ENCODE measurements at regions not wholly inside any gene's neighbourhood (a gene's known extent, or its start where the extent isn't known, plus 50 kb on each side); places are given as distances from the start of the nearest gene placed in this dataset.

DNA sequence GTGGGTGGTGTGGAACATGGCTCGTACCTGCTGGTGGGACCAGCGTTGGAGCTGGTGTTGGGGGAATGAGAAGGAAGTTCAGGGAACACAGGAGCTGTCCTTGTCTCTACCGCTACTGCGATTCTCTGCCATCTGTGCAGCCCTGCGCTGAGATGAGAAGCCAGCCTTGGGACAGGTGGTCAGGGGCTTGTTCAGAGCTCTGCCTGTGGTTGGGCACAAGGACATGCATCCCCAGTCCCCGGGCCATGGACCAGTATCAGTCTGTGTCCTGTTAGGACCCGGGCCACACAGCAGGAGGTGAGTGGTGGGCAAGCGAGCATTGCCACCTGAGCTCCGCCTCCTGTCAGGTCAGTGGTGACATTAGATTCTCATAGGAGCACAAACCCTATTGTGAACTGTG is 164.4 kb downstream of the TSN start:
- H3K36me3 ChIP-seq (replicated peaks; ENCODE audit: low read depth, low read length): no peaks in the 10 kb centered on the region
- H3K27me3 ChIP-seq (ENCODE audit: low read depth, low read length): no peaks in the 10 kb centered on the region
- no peak overlapping the region for H3K4me3 ChIP-seq (ENCODE audit: low read length)
- H3K79me2 ChIP-seq (ENCODE audit: low read length): no peaks in the 10 kb centered on the region
- TF ChIP-seq, protein P1, sequence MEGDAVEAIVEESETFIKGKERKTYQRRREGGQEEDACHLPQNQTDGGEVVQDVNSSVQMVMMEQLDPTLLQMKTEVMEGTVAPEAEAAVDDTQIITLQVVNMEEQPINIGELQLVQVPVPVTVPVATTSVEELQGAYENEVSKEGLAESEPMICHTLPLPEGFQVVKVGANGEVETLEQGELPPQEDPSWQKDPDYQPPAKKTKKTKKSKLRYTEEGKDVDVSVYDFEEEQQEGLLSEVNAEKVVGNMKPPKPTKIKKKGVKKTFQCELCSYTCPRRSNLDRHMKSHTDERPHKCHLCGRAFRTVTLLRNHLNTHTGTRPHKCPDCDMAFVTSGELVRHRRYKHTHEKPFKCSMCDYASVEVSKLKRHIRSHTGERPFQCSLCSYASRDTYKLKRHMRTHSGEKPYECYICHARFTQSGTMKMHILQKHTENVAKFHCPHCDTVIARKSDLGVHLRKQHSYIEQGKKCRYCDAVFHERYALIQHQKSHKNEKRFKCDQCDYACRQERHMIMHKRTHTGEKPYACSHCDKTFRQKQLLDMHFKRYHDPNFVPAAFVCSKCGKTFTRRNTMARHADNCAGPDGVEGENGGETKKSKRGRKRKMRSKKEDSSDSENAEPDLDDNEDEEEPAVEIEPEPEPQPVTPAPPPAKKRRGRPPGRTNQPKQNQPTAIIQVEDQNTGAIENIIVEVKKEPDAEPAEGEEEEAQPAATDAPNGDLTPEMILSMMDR (IDR thresholded peaks at IDR 0.05; ENCODE audit: low read depth, low read length): no peak
- no peak overlapping the region for H3K9ac ChIP-seq (ENCODE audit: low read length)
- H3K9me3 ChIP-seq (ENCODE audit: insufficient read depth, low read length): no peaks in the 10 kb centered on the region
- H4K20me1 ChIP-seq (ENCODE audit: insufficient read depth, low read length): no peaks in the 10 kb centered on the region
- no peak overlapping the region for H2AFZ ChIP-seq (ENCODE audit: low read depth, low read length)
- no peak overlapping the region for H3K4me2 ChIP-seq (ENCODE audit: low read length)
- no peaks in the 10 kb centered on the region for H3K4me1 ChIP-seq (ENCODE audit: low read length)
- no peak overlapping the region for H3K27ac ChIP-seq (ENCODE audit: low read length)

DNA sequence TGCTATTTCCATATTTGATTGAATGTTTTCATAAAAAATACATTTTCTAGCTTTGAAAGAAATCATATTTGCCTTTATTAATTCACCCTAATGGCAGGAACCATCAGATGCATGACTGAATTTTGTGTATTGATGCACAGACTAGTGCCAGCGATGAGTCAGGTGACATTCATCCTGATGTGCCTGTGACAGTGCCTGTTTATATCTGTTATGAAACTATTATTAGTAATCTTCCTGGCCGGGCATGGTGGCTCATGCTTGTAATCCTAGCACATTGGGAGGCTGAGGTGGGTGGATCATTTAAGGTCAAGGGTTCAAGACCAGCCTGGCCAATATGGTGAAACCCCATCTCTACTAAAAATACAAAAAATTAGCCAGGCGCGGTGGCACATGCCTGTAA is 170.0 kb downstream of the TSN start:
- no peak overlapping the region for H3K4me3 ChIP-seq (ENCODE audit: low read length)
- H3K79me2 ChIP-seq (ENCODE audit: low read length): no peaks in the 10 kb centered on the region
- no peak overlapping the region for H3K4me2 ChIP-seq (ENCODE audit: low read length)
- no peaks in the 10 kb centered on the region for H3K4me1 ChIP-seq (ENCODE audit: low read length)
- no peaks in the 10 kb centered on the region for H3K9me3 ChIP-seq (ENCODE audit: insufficient read depth, low read length)
- TF ChIP-seq, protein P1 (IDR thresholded peaks at IDR 0.05; ENCODE audit: low read depth, low read length): no peak
- TF ChIP-seq EZH2phosphoT487 (IDR thresholded peaks at IDR 0.05; ENCODE audit: low read depth): no peak
- no peak overlapping the region for H3K27ac ChIP-seq (ENCODE audit: low read length)
- no peaks in the 10 kb centered on the region for H3K36me3 ChIP-seq (replicated peaks; ENCODE audit: low read depth, low read length)
- H3K27me3 ChIP-seq (ENCODE audit: low read depth, low read length): no peaks in the 10 kb centered on the region
- H4K20me1 ChIP-seq (ENCODE audit: insufficient read depth, low read length): no peaks in the 10 kb centered on the region
- no peak overlapping the region for H2AFZ ChIP-seq (ENCODE audit: low read depth, low read length)
- no peak overlapping the region for H3K9ac ChIP-seq (ENCODE audit: low read length)

DNA sequence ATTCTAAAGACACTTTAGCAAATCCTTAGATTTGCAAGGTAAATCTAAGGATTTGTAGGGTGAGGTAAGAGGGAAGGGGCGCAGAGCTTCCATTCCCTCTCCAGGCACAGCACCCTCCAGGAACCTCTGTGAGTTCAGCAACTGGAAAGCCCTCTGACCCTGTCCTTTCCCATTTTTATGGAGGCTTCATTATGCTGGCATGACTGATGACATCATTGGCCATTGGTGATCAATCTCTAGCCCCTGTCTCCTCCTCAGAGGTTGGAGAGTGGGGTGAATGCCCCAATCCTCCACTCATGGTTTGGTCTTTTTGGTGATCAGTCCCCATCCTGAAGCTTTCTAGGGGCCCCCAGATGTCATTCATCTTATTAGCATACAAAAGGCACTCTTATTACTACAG is 187.8 kb downstream of the TSN start:
- Histone ChIP-seq H3K79me2 (ENCODE audit: low read length) (no peaks in the 10 kb centered on the region), H3K36me3 (replicated peaks; ENCODE audit: low read depth, low read length) (no peaks in the 10 kb centered on the region), H4K20me1 (ENCODE audit: insufficient read depth, low read length) (no peaks in the 10 kb centered on the region), H3K9me3 (ENCODE audit: insufficient read depth, low read length) (no peaks in the 10 kb centered on the region), H3K27me3 (ENCODE audit: low read depth, low read length) (peaks cover 10% of the 10 kb centered on the region; the same call in 1 of the 2 replicates), H2AFZ (ENCODE audit: low read depth, low read length) (no peak overlapping the region), H3K9ac (ENCODE audit: low read length) (no peak overlapping the region), H3K4me2 (ENCODE audit: low read length) (no peak overlapping the region), H3K4me3 (ENCODE audit: low read length) (no peak overlapping the region), H3K27ac (ENCODE audit: low read length) (no peak overlapping the region), H3K4me1 (ENCODE audit: low read length) (no peaks in the 10 kb centered on the region)
- TF ChIP-seq, protein P1 (IDR thresholded peaks at IDR 0.05; ENCODE audit: low read depth, low read length): no peak
- TF ChIP-seq EZH2phosphoT487 (IDR thresholded peaks at IDR 0.05; ENCODE audit: low read depth): no peak

DNA sequence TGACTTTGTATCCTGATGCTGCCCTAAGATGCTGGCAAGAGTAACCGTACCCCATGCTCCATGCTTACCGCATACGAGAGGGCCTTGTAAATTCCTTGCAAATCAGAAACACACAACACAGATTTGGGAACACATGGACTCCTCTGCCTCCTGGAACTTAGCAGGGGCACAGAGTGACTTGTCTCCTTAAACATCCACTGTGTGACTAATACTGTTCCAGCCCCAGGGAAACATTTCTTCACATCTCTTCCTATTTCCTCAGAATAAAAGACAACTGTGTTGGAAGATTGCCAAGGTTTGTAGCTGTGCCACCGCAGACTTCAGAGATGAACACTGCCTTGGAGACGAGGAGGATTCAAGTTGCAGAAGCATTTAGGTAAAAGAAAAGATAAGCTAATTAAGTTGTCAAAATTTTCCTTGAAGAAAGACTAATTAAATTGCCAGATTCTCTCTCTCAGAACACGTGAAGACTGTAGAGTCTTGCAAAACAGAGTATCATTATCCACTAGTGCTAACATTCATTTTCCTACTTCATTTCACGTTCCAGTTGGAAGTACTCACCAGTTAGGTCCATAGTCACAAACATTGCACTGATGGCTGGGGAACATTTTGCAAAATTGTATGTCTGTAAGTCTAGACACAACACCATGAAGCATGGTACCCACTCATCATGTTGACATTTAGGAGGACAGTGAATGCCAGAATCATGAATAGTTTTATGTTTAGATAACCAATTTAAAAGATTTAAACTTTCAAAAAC is 188.8 kb downstream of the TSN start:
- H4K20me1 ChIP-seq (ENCODE audit: insufficient read depth, low read length): no peaks in the 10 kb centered on the region
- H3K36me3 ChIP-seq (replicated peaks; ENCODE audit: low read depth, low read length): no peaks in the 10 kb centered on the region
- H3K79me2 ChIP-seq (ENCODE audit: low read length): no peaks in the 10 kb centered on the region
- H3K4me2 ChIP-seq (ENCODE audit: low read length): no peak overlapping the region
- no peak overlapping the region for H3K9ac ChIP-seq (ENCODE audit: low read length)
- no peak for TF ChIP-seq EZH2phosphoT487 (IDR thresholded peaks at IDR 0.05; ENCODE audit: low read depth)
- TF ChIP-seq, protein P1 (IDR thresholded peaks at IDR 0.05; ENCODE audit: low read depth, low read length): no peak
- no peak overlapping the region for H2AFZ ChIP-seq (ENCODE audit: low read depth, low read length)
- no peaks in the 10 kb centered on the region for H3K9me3 ChIP-seq (ENCODE audit: insufficient read depth, low read length)
- no peak overlapping the region for H3K4me3 ChIP-seq (ENCODE audit: low read length)
- H3K4me1 ChIP-seq (ENCODE audit: low read length): no peaks in the 10 kb centered on the region
- H3K27me3 ChIP-seq (ENCODE audit: low read depth, low read length): peaks cover 10% of the 10 kb centered on the region; the same call in 1 of the 2 replicates
- H3K27ac ChIP-seq (ENCODE audit: low read length): no peak overlapping the region

Measured in OCI-LY3 (cell line).